ENCODE measurements at regions not wholly inside any gene's neighbourhood (a gene's known extent, or its start where the extent isn't known, plus 50 kb on each side); places are given as distances from the start of the nearest gene placed in this dataset.

- H3K27ac ChIP-seq (ENCODE audit: low read length), result no peak overlapping the region
- H3K4me3 ChIP-seq (ENCODE audit: low read length), result no peak overlapping the region
- no TSS peak for BruUV-seq (replicated peaks)
- ATAC-seq (no peak), DNase-seq (no peak)
- ChIA-PET POLR2A (ENCODE audit: unreplicated experiment) (no interaction called here), CTCF (no interaction called here)
- TF ChIP-seq EZH2 (IDR thresholded peaks at IDR 0.05; ENCODE audit: low read length, unreplicated experiment) (no peak), EZH2phosphoT487 (IDR thresholded peaks at IDR 0.05; ENCODE audit: borderline replicate concordance, low read length) (no peak), CTCF (conservative IDR thresholded peaks at IDR 0.05; ENCODE audit: low read depth, low read length) (no peak)
- H4K20me1 ChIP-seq (ENCODE audit: low read length), result no peaks in the 10 kb centered on the region
- no peaks in the 10 kb centered on the region for H3K36me3 ChIP-seq (ENCODE audit: low read depth, low read length)
- no peaks in the 10 kb centered on the region for H3K79me2 ChIP-seq (ENCODE audit: low read length)
- H3F3A ChIP-seq (ENCODE audit: low read length, unreplicated experiment), result no peaks in the 10 kb centered on the region
- no peaks in the 10 kb centered on the region for H3K27me3 ChIP-seq (ENCODE audit: low read length)
- no peak overlapping the region for H2AFZ ChIP-seq (ENCODE audit: low read length)
- H3K9me2 ChIP-seq (replicated peaks; ENCODE audit: low read length), result no peaks in the 10 kb centered on the region
- H3K9ac ChIP-seq (ENCODE audit: low read length), result no peak overlapping the region
- H3K4me2 ChIP-seq (ENCODE audit: low read length), result no peak overlapping the region
- H3K9me3 ChIP-seq (ENCODE audit: low read length), result no peaks in the 10 kb centered on the region
- intact Hi-C loops (cut with micrococcal nuclease), result no loop called here
- H3K4me1 ChIP-seq (ENCODE audit: insufficient read depth, low read length), result no peaks in the 10 kb centered on the region
Measured at GRCh38 chr10:2425320-2425719, 642.0 kb upstream of the PFKP start.

GRCh38 chr10:2414562-2414961 is 652.8 kb upstream of the PFKP start:
- H3K9ac ChIP-seq (ENCODE audit: low read length), result no peak overlapping the region
- TF ChIP-seq EZH2 (IDR thresholded peaks at IDR 0.05; ENCODE audit: low read length, unreplicated experiment), result no peak
- no peak for TF ChIP-seq CTCF (conservative IDR thresholded peaks at IDR 0.05; ENCODE audit: low read depth, low read length)
- no peak for TF ChIP-seq EZH2phosphoT487 (IDR thresholded peaks at IDR 0.05; ENCODE audit: borderline replicate concordance, low read length)
- H3K4me2 ChIP-seq (ENCODE audit: low read length), result no peak overlapping the region
- no peak for DNase-seq
- ChIA-PET CTCF (no interaction called here), POLR2A (ENCODE audit: unreplicated experiment) (no interaction called here)
- no peaks in the 10 kb centered on the region for H4K20me1 ChIP-seq (ENCODE audit: low read length)
- no peaks in the 10 kb centered on the region for H3K9me3 ChIP-seq (ENCODE audit: low read length)
- H3K36me3 ChIP-seq (ENCODE audit: low read depth, low read length), result no peaks in the 10 kb centered on the region
- no peaks in the 10 kb centered on the region for H3K9me2 ChIP-seq (replicated peaks; ENCODE audit: low read length)
- H3K79me2 ChIP-seq (ENCODE audit: low read length), result no peaks in the 10 kb centered on the region
- intact Hi-C loops (cut with micrococcal nuclease), result no loop called here
- no TSS peak for BruUV-seq (replicated peaks)
- H3K4me1 ChIP-seq (ENCODE audit: insufficient read depth, low read length), result no peaks in the 10 kb centered on the region
- H3K4me3 ChIP-seq (ENCODE audit: low read length), result no peak overlapping the region
- ATAC-seq, result no peak
- no peak overlapping the region for H2AFZ ChIP-seq (ENCODE audit: low read length)
- H3F3A ChIP-seq (ENCODE audit: low read length, unreplicated experiment), result no peaks in the 10 kb centered on the region
- H3K27ac ChIP-seq (ENCODE audit: low read length), result no peak overlapping the region
- H3K27me3 ChIP-seq (ENCODE audit: low read length), result no peaks in the 10 kb centered on the region

DNA sequence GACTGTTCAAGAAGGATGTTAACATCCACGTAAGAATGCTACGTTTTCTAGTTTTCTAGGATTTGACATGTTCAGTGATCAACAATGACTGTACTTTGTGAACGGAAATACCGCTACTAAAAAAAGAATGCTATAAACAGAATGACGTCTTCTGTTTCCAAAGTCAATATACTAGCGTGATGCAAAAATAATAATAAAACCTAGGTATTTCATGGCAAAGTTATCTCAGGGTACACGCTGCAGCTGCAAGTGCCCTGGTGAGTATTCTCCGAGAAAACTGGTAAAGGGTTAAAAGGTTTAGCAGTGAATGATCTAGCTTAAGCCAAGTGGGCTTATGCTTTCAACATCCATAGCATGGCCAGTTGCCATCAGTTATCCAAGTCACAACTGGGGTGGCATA is 653.3 kb upstream of the PFKP start:
- no peak overlapping the region for H3K9ac ChIP-seq (ENCODE audit: low read length)
- ChIA-PET CTCF (no interaction called here), POLR2A (ENCODE audit: unreplicated experiment) (no interaction called here)
- no peaks in the 10 kb centered on the region for H3F3A ChIP-seq (ENCODE audit: low read length, unreplicated experiment)
- no TSS peak for BruUV-seq (replicated peaks)
- intact Hi-C loops (cut with micrococcal nuclease), result no loop called here
- H3K27me3 ChIP-seq (ENCODE audit: low read length), result no peaks in the 10 kb centered on the region
- H3K9me2 ChIP-seq (replicated peaks; ENCODE audit: low read length), result no peaks in the 10 kb centered on the region
- H2AFZ ChIP-seq (ENCODE audit: low read length), result no peak overlapping the region
- TF ChIP-seq EZH2phosphoT487 (IDR thresholded peaks at IDR 0.05; ENCODE audit: borderline replicate concordance, low read length) (no peak), EZH2 (IDR thresholded peaks at IDR 0.05; ENCODE audit: low read length, unreplicated experiment) (no peak), CTCF (conservative IDR thresholded peaks at IDR 0.05; ENCODE audit: low read depth, low read length) (no peak)
- H3K4me3 ChIP-seq (ENCODE audit: low read length), result no peak overlapping the region
- no peak for DNase-seq
- no peak for ATAC-seq
- H3K4me2 ChIP-seq (ENCODE audit: low read length), result no peak overlapping the region
- H3K27ac ChIP-seq (ENCODE audit: low read length), result no peak overlapping the region
- no peaks in the 10 kb centered on the region for H4K20me1 ChIP-seq (ENCODE audit: low read length)
- no peaks in the 10 kb centered on the region for H3K79me2 ChIP-seq (ENCODE audit: low read length)
- no peaks in the 10 kb centered on the region for H3K36me3 ChIP-seq (ENCODE audit: low read depth, low read length)
- H3K9me3 ChIP-seq (ENCODE audit: low read length), result no peaks in the 10 kb centered on the region
- H3K4me1 ChIP-seq (ENCODE audit: insufficient read depth, low read length), result no peaks in the 10 kb centered on the region

All from PC-3 (cell line).